ENCODE measurements at regions not wholly inside any gene's neighbourhood (a gene's known extent, or its start where the extent isn't known, plus 50 kb on each side); places are given as distances from the start of the nearest gene placed in this dataset.
"Not testable (repeated sequence)": the region's sequence is repeated elsewhere in the genome, so short reads cannot be mapped to it uniquely, and the experiment has no call there.

GRCh38 chr2:230593765-230594164 lies 118.9 kb upstream of the CAB39 start:
- DNase-seq (ENCODE audit: low read depth) = no peak

GRCh38 chr2:230594286-230594840 lies 118.3 kb upstream of the CAB39 start:
- DNase-seq (ENCODE audit: low read depth) = no peak

- no peak for DNase-seq (ENCODE audit: low read depth)
Measured at GRCh38 chr2:230599853-230600252, 112.8 kb upstream of the CAB39 start.

GRCh38 chr2:230600285-230600684 lies 112.4 kb upstream of the CAB39 start:
- no peak for DNase-seq (ENCODE audit: low read depth)

- no peak for DNase-seq (ENCODE audit: low read depth)
Measured at GRCh38 chr2:230600881-230601280, 111.8 kb upstream of the CAB39 start.

GRCh38 chr2:230601510-230601909 lies 111.1 kb upstream of the CAB39 start:
- no peak for DNase-seq (ENCODE audit: low read depth)

- DNase-seq (ENCODE audit: low read depth) = no peak
Measured at GRCh38 chr2:230602562-230603230, 109.9 kb upstream of the CAB39 start.

GRCh38 chr2:230603317-230603716 lies 109.3 kb upstream of the CAB39 start:
- DNase-seq (ENCODE audit: low read depth) = not testable (repeated sequence)

- DNase-seq (ENCODE audit: low read depth) = not testable (repeated sequence)
Measured at GRCh38 chr2:230604158-230604557, 108.5 kb upstream of the CAB39 start.

GRCh38 chr2:230614040-230614439 lies 98.6 kb upstream of the CAB39 start:
- DNase-seq (ENCODE audit: low read depth) = no peak

- no peak for DNase-seq (ENCODE audit: low read depth)
Measured at GRCh38 chr2:230614913-230615332, 97.7 kb upstream of the CAB39 start.

- DNase-seq (ENCODE audit: low read depth) = peak; percentile 94
Measured at GRCh38 chr2:230617256-230617706, 95.4 kb upstream of the CAB39 start.

- no peak for DNase-seq (ENCODE audit: low read depth)
Measured at GRCh38 chr2:230619491-230619890, 93.2 kb upstream of the CAB39 start.

GRCh38 chr2:230625220-230625619 lies 87.4 kb upstream of the CAB39 start:
- DNase-seq (ENCODE audit: low read depth) = not testable (repeated sequence)

- DNase-seq (ENCODE audit: low read depth) = not testable (repeated sequence)
Measured at GRCh38 chr2:230627091-230627490, 85.6 kb upstream of the CAB39 start.

- peak; percentile 75 for DNase-seq (ENCODE audit: low read depth)
Measured at GRCh38 chr2:230627806-230628724, 84.6 kb upstream of the CAB39 start.

GRCh38 chr2:230631470-230631869 lies 81.2 kb upstream of the CAB39 start:
- DNase-seq (ENCODE audit: low read depth) = no peak

GRCh38 chr2:230634146-230634545 lies 78.5 kb upstream of the CAB39 start:
- DNase-seq (ENCODE audit: low read depth) = no peak

GRCh38 chr2:230634721-230635313 lies 77.8 kb upstream of the CAB39 start:
- not testable (repeated sequence) for DNase-seq (ENCODE audit: low read depth)

- no peak for DNase-seq (ENCODE audit: low read depth)
Measured at GRCh38 chr2:230636684-230637271, 75.9 kb upstream of the CAB39 start.

- DNase-seq (ENCODE audit: low read depth) = not testable (repeated sequence)
Measured at GRCh38 chr2:230637486-230637885, 75.2 kb upstream of the CAB39 start.

- DNase-seq (ENCODE audit: low read depth) = peak; percentile 81
Measured at GRCh38 chr2:230640540-230641011, 72.1 kb upstream of the CAB39 start.
